GM12872 (cell line): ENCODE measurements at regions not wholly inside any gene's neighbourhood (a gene's known extent, or its start where the extent isn't known, plus 50 kb on each side); places are given as distances from the start of the nearest gene placed in this dataset.

Source experiments
- CTCF ChIP-seq: IDR thresholded peaks from 3 replicates; pipeline ENCODE4 v1.5.1; 2011; ENCODE audit warnings: low read depth, mild to moderate bottlenecking, low read length, moderate library complexity; ENCODE audit not compliant: insufficient read depth

- TF ChIP-seq CTCF, result no peak
Measured at GRCh38 chr5:2381070-2381469, 370.4 kb downstream of the IRX2 start.

GRCh38 chr5:2378976-2379375 is 372.5 kb downstream of the IRX2 start:
- no peak for TF ChIP-seq CTCF

- no peak for TF ChIP-seq CTCF
Measured at GRCh38 chr5:2378108-2378507, 373.4 kb downstream of the IRX2 start.

GRCh38 chr5:2376486-2376885 is 375.0 kb downstream of the IRX2 start:
- TF ChIP-seq CTCF, result no peak

GRCh38 chr5:2375757-2376250 is 375.7 kb downstream of the IRX2 start:
- no peak for TF ChIP-seq CTCF

- no peak for TF ChIP-seq CTCF
Measured at GRCh38 chr5:2375291-2375690, 376.2 kb downstream of the IRX2 start.

GRCh38 chr5:2374703-2375102 is 376.8 kb downstream of the IRX2 start:
- no peak for TF ChIP-seq CTCF

GRCh38 chr5:2373631-2374030 is 377.8 kb downstream of the IRX2 start:
- TF ChIP-seq CTCF, result no peak
